Gastroesophageal sphincter (tissue), 3 donors: ENCODE measurements at regions not wholly inside any gene's neighbourhood (a gene's known extent, or its start where the extent isn't known, plus 50 kb on each side); places are given as distances from the start of the nearest gene placed in this dataset.

Source experiments
- CTCF ChIP-seq, 4 experiments: fragments of 200-600 bp in 2 of 4; fragments of 450-650 bp in 2 of 4; sonication (generic) in 1 of 4; IDR thresholded peaks; one replicate each; pipeline ENCODE4 v1.5.1; 2017 to 2019; ENCODE audit warnings: antibody characterized with exemption in 4 of 4, mild to moderate bottlenecking in 2 of 4, moderate library complexity in 2 of 4
- EP300 ChIP-seq: sonication (generic); formaldehyde crosslinking; IDR thresholded peaks from one replicate; pipeline ENCODE4 v1.6.1; 2017; ENCODE audit warnings: antibody characterized with exemption, mild to moderate bottlenecking
- POLR2A ChIP-seq, 2 donors: fragments of 450-650 bp; IDR thresholded peaks; one replicate each; pipeline ENCODE4 v1.6.1; 2017; ENCODE audit warnings: antibody characterized with exemption in 2 of 2, mild to moderate bottlenecking in 2 of 2, moderate library complexity in 1 of 2
- POLR2AphosphoS5 ChIP-seq: sonication (generic); formaldehyde crosslinking; IDR thresholded peaks from one replicate; pipeline ENCODE4 v1.6.1; 2017; ENCODE audit warnings: antibody characterized with exemption

GRCh38 chr6:102581378-102582124, 1188.0 kb downstream of the GRIK2 start:
- TF ChIP-seq CTCF (IDR thresholded peaks at IDR 0.05) = no peak
- no peak for TF ChIP-seq POLR2A (IDR thresholded peaks at IDR 0.05)
- no peak for TF ChIP-seq EP300
- no peak for TF ChIP-seq POLR2AphosphoS5
